ENCODE measurements at regions not wholly inside any gene's neighbourhood (a gene's known extent, or its start where the extent isn't known, plus 50 kb on each side); places are given as distances from the start of the nearest gene placed in this dataset.

GRCh38 chr9:81858657-81859430 is 69.4 kb upstream of the SPATA31D4 start:
- no peak for TF ChIP-seq ZNF263 (CRISPR knock-in tag; IDR thresholded peaks at IDR 0.05; ENCODE audit: low read depth)
- TF ChIP-seq AFF4 (CRISPR knock-in tag; IDR thresholded peaks at IDR 0.05; ENCODE audit: borderline replicate concordance), result no peak
- TF ChIP-seq JUN (CRISPR knock-in tag; IDR thresholded peaks at IDR 0.05), result no peak
- TF ChIP-seq, protein P1, sequence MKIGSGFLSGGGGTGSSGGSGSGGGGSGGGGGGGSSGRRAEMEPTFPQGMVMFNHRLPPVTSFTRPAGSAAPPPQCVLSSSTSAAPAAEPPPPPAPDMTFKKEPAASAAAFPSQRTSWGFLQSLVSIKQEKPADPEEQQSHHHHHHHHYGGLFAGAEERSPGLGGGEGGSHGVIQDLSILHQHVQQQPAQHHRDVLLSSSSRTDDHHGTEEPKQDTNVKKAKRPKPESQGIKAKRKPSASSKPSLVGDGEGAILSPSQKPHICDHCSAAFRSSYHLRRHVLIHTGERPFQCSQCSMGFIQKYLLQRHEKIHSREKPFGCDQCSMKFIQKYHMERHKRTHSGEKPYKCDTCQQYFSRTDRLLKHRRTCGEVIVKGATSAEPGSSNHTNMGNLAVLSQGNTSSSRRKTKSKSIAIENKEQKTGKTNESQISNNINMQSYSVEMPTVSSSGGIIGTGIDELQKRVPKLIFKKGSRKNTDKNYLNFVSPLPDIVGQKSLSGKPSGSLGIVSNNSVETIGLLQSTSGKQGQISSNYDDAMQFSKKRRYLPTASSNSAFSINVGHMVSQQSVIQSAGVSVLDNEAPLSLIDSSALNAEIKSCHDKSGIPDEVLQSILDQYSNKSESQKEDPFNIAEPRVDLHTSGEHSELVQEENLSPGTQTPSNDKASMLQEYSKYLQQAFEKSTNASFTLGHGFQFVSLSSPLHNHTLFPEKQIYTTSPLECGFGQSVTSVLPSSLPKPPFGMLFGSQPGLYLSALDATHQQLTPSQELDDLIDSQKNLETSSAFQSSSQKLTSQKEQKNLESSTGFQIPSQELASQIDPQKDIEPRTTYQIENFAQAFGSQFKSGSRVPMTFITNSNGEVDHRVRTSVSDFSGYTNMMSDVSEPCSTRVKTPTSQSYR (CRISPR knock-in tag; IDR thresholded peaks at IDR 0.05), result no peak
- TF ChIP-seq, protein P2, sequence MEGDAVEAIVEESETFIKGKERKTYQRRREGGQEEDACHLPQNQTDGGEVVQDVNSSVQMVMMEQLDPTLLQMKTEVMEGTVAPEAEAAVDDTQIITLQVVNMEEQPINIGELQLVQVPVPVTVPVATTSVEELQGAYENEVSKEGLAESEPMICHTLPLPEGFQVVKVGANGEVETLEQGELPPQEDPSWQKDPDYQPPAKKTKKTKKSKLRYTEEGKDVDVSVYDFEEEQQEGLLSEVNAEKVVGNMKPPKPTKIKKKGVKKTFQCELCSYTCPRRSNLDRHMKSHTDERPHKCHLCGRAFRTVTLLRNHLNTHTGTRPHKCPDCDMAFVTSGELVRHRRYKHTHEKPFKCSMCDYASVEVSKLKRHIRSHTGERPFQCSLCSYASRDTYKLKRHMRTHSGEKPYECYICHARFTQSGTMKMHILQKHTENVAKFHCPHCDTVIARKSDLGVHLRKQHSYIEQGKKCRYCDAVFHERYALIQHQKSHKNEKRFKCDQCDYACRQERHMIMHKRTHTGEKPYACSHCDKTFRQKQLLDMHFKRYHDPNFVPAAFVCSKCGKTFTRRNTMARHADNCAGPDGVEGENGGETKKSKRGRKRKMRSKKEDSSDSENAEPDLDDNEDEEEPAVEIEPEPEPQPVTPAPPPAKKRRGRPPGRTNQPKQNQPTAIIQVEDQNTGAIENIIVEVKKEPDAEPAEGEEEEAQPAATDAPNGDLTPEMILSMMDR (IDR thresholded peaks at IDR 0.05), result no peak
- TF ChIP-seq ATF2 (CRISPR knock-in tag; IDR thresholded peaks at IDR 0.05; ENCODE audit: borderline replicate concordance, low read depth), result no peak
- TF ChIP-seq CREB1 (CRISPR knock-in tag; IDR thresholded peaks at IDR 0.05), result no peak

Measured in WTC11 (cell line).